GM21381 (cell line): ENCODE measurements at regions not wholly inside any gene's neighbourhood (a gene's known extent, or its start where the extent isn't known, plus 50 kb on each side); places are given as distances from the start of the nearest gene placed in this dataset.

Experiments
- ATAC-seq: cut with Tn5 transposase; IDR thresholded peaks from one replicate; pipeline ENCODE4 v1.9.1; 2021; ENCODE audit warnings: mild to moderate bottlenecking, moderate library complexity; ENCODE audit not compliant: unreplicated experiment

- no peak for ATAC-seq
Observed at GRCh38 chr4:80124246-80125211, 51.5 kb upstream of the ANTXR2 start.
